Activated naive CD4-positive, alpha-beta T cell treated with anti-CD3 and anti-CD28 coated beads for 36 hours (primary cell): ENCODE measurements at regions not wholly inside any gene's neighbourhood (a gene's known extent, or its start where the extent isn't known, plus 50 kb on each side); places are given as distances from the start of the nearest gene placed in this dataset.

Experiments
- CTCF ChIA-PET: fragments of 350-600 bp; sonication (Branson Sonifier 250); formaldehyde crosslinking; loops from one replicate; lab custom pipeline; 2021; ENCODE audit warnings: antibody characterized with exemption; lab: Charles Lee
- DNase-seq: peaks from one replicate; pipeline ENCODE4 v3.0.0-alpha.2; 2020
- H3K27ac Mint-ChIP-seq: one replicate; pipeline ENCODE4 v1.8.0; 2021; ENCODE audit warnings: mild to moderate bottlenecking, mixed read lengths
- H3K27me3 Mint-ChIP-seq: one replicate; pipeline ENCODE4 v1.8.0; 2021; ENCODE audit warnings: low read depth, mixed read lengths
- H3K36me3 Mint-ChIP-seq: one replicate; pipeline ENCODE4 v1.8.0; 2021; ENCODE audit warnings: low read depth, mixed read lengths
- H3K4me1 Mint-ChIP-seq: one replicate; pipeline ENCODE4 v1.8.0; 2021; ENCODE audit warnings: low read depth, mixed read lengths
- H3K4me3 Mint-ChIP-seq: one replicate; pipeline ENCODE4 v1.8.0; 2021; ENCODE audit warnings: mild to moderate bottlenecking, moderate library complexity, mixed read lengths
- H3K9me3 Mint-ChIP-seq: one replicate; pipeline ENCODE4 v1.8.0; 2021; ENCODE audit warnings: mixed read lengths
- intact Hi-C: fragments of 100-400 bp; cut with micrococcal nuclease; formaldehyde crosslinking; loops from one replicate; pipeline ENCODE4 v1.15.1; 2023

GRCh38 chr2:136306836-136307235 lies 188.9 kb upstream of the CXCR4 start:
- intact Hi-C loops: loop anchor here (5.0 kb wide), 3 partner anchors 390 to 775 kb away; partner anchors contain the start of genes R3HDM1 and ZRANB3
- Mint-ChIP-seq H3K36me3 (no peaks in the 10 kb centered on the region), H3K4me1 (peaks cover 30% of the 10 kb centered on the region), H3K4me3 (no peak overlapping the region), H3K27me3 (no peaks in the 10 kb centered on the region), H3K27ac (no peak overlapping the region), H3K9me3 (no peaks in the 10 kb centered on the region)
- no peak for DNase-seq
- CTCF ChIA-PET: no interaction called here

GRCh38 chr2:136305517-136306192 lies 187.7 kb upstream of the CXCR4 start:
- intact Hi-C loops: loop anchor here (1.0 to 5.0 kb wide), 10 partner anchors 24 to 773 kb away; partner anchors contain the start of genes R3HDM1 and ZRANB3
- H3K4me3 Mint-ChIP-seq: no peak overlapping the region

GRCh38 chr2:136301006-136301405 lies 183.1 kb upstream of the CXCR4 start:
- no peaks in the 10 kb centered on the region for H3K36me3 Mint-ChIP-seq
- no peak overlapping the region for H3K27ac Mint-ChIP-seq
- CTCF ChIA-PET: no interaction called here
- no peak for DNase-seq
- intact Hi-C loops: no loop called here
- no peaks in the 10 kb centered on the region for H3K9me3 Mint-ChIP-seq
- H3K27me3 Mint-ChIP-seq: no peaks in the 10 kb centered on the region
- peaks cover 16% of the 10 kb centered on the region for H3K4me1 Mint-ChIP-seq
- H3K4me3 Mint-ChIP-seq: no peak overlapping the region

More at GRCh38 chr2:136305517-136306192, 187.7 kb upstream of the CXCR4 start:
- Mint-ChIP-seq H3K36me3 (no peaks in the 10 kb centered on the region), H3K27ac (peak overlapping the region; percentile 81), H3K4me1 (peaks cover 21% of the 10 kb centered on the region), H3K27me3 (no peaks in the 10 kb centered on the region), H3K9me3 (no peaks in the 10 kb centered on the region)
- CTCF ChIA-PET: interaction anchor here (0.7 to 1.6 kb wide), 4 partner anchors 30 to 78 kb away, joined by 3 to 6 read pairs (median 4); no protein-coding TSS in a partner anchor
- peak; percentile 85 for DNase-seq

- no peak for DNase-seq
- CTCF ChIA-PET: no interaction called here
- intact Hi-C loops: no loop called here
- Mint-ChIP-seq H3K36me3 (no peaks in the 10 kb centered on the region), H3K4me3 (no peak overlapping the region), H3K4me1 (peaks cover 4% of the 10 kb centered on the region), H3K27me3 (no peaks in the 10 kb centered on the region), H3K27ac (no peak overlapping the region), H3K9me3 (no peaks in the 10 kb centered on the region)
Observed at GRCh38 chr2:136298631-136299030, 180.7 kb upstream of the CXCR4 start.

- no peak for DNase-seq
- intact Hi-C loops: no loop called here
- H3K36me3 Mint-ChIP-seq: no peaks in the 10 kb centered on the region
- no peaks in the 10 kb centered on the region for H3K27me3 Mint-ChIP-seq
- no peak overlapping the region for H3K27ac Mint-ChIP-seq
- CTCF ChIA-PET: no interaction called here
- H3K4me3 Mint-ChIP-seq: no peak overlapping the region
- peaks cover 4% of the 10 kb centered on the region for H3K4me1 Mint-ChIP-seq
- no peaks in the 10 kb centered on the region for H3K9me3 Mint-ChIP-seq
Observed at GRCh38 chr2:136297994-136298393, 180.0 kb upstream of the CXCR4 start.

GRCh38 chr2:136297312-136297711 lies 179.4 kb upstream of the CXCR4 start:
- no peak overlapping the region for H3K27ac Mint-ChIP-seq
- no peaks in the 10 kb centered on the region for H3K9me3 Mint-ChIP-seq
- no peaks in the 10 kb centered on the region for H3K27me3 Mint-ChIP-seq
- intact Hi-C loops: no loop called here
- peaks cover 10% of the 10 kb centered on the region for H3K4me1 Mint-ChIP-seq
- DNase-seq: no peak
- CTCF ChIA-PET: no interaction called here
- no peaks in the 10 kb centered on the region for H3K36me3 Mint-ChIP-seq
- H3K4me3 Mint-ChIP-seq: no peak overlapping the region

GRCh38 chr2:136295168-136295567 lies 177.2 kb upstream of the CXCR4 start:
- Mint-ChIP-seq H3K36me3 (no peaks in the 10 kb centered on the region), H3K27ac (no peak overlapping the region), H3K4me3 (no peak overlapping the region), H3K9me3 (no peaks in the 10 kb centered on the region), H3K27me3 (no peaks in the 10 kb centered on the region), H3K4me1 (peaks cover 14% of the 10 kb centered on the region)
- CTCF ChIA-PET: interaction anchor here (0.6 kb wide), 1 partner anchor 322 kb away, joined by 4 read pairs; no protein-coding TSS in a partner anchor
- intact Hi-C loops: no loop called here
- DNase-seq: no peak

- Mint-ChIP-seq H3K36me3 (no peaks in the 10 kb centered on the region), H3K4me3 (no peak overlapping the region), H3K4me1 (peaks cover 10% of the 10 kb centered on the region), H3K9me3 (no peaks in the 10 kb centered on the region), H3K27me3 (no peaks in the 10 kb centered on the region), H3K27ac (no peak overlapping the region)
- intact Hi-C loops: no loop called here
- CTCF ChIA-PET: no interaction called here
- no peak for DNase-seq
Observed at GRCh38 chr2:136291871-136292270, 173.9 kb upstream of the CXCR4 start.

- H3K4me1 Mint-ChIP-seq: peaks cover 10% of the 10 kb centered on the region
- no peaks in the 10 kb centered on the region for H3K9me3 Mint-ChIP-seq
- H3K36me3 Mint-ChIP-seq: no peaks in the 10 kb centered on the region
Observed at GRCh38 chr2:136290326-136290725, 172.4 kb upstream of the CXCR4 start.

GRCh38 chr2:136288249-136288648 lies 170.3 kb upstream of the CXCR4 start:
- H3K27me3 Mint-ChIP-seq: no peaks in the 10 kb centered on the region
- no peak overlapping the region for H3K4me3 Mint-ChIP-seq
- DNase-seq: no peak
- intact Hi-C loops: no loop called here
- H3K4me1 Mint-ChIP-seq: peaks cover 16% of the 10 kb centered on the region
- CTCF ChIA-PET: no interaction called here
- H3K27ac Mint-ChIP-seq: no peak overlapping the region
- H3K36me3 Mint-ChIP-seq: no peaks in the 10 kb centered on the region
- no peaks in the 10 kb centered on the region for H3K9me3 Mint-ChIP-seq

More at GRCh38 chr2:136290326-136290725, 172.4 kb upstream of the CXCR4 start:
- H3K4me3 Mint-ChIP-seq: no peak overlapping the region
- H3K27me3 Mint-ChIP-seq: no peaks in the 10 kb centered on the region
- intact Hi-C loops: no loop called here
- CTCF ChIA-PET: no interaction called here
- no peak for DNase-seq
- H3K27ac Mint-ChIP-seq: no peak overlapping the region

- H3K4me3 Mint-ChIP-seq: no peak overlapping the region
- DNase-seq: no peak
- intact Hi-C loops: no loop called here
- no peaks in the 10 kb centered on the region for H3K9me3 Mint-ChIP-seq
- H3K27me3 Mint-ChIP-seq: no peaks in the 10 kb centered on the region
- H3K36me3 Mint-ChIP-seq: no peaks in the 10 kb centered on the region
- CTCF ChIA-PET: interaction anchor here (1.3 kb wide), 1 partner anchor 18 kb away, joined by 4 read pairs; no protein-coding TSS in a partner anchor
- no peak overlapping the region for H3K27ac Mint-ChIP-seq
- H3K4me1 Mint-ChIP-seq: peaks cover 23% of the 10 kb centered on the region
Observed at GRCh38 chr2:136286423-136286822, 168.5 kb upstream of the CXCR4 start.

GRCh38 chr2:136284226-136285119 lies 166.5 kb upstream of the CXCR4 start:
- no peaks in the 10 kb centered on the region for H3K27me3 Mint-ChIP-seq
- H3K4me1 Mint-ChIP-seq: peaks cover 40% of the 10 kb centered on the region
- H3K36me3 Mint-ChIP-seq: no peaks in the 10 kb centered on the region
- CTCF ChIA-PET: interaction anchor here (1.1 kb wide), 1 partner anchor 371 kb away, joined by 3 read pairs; no protein-coding TSS in a partner anchor
- no peaks in the 10 kb centered on the region for H3K9me3 Mint-ChIP-seq
- H3K27ac Mint-ChIP-seq: no peak overlapping the region
- no peak for DNase-seq
- intact Hi-C loops: no loop called here
- H3K4me3 Mint-ChIP-seq: no peak overlapping the region
